ENCODE measurements at regions not wholly inside any gene's neighbourhood (a gene's known extent, or its start where the extent isn't known, plus 50 kb on each side); places are given as distances from the start of the nearest gene placed in this dataset.
"Not testable (repeated sequence)": the region's sequence is repeated elsewhere in the genome, so short reads cannot be mapped to it uniquely, and the experiment has no call there.

DNA sequence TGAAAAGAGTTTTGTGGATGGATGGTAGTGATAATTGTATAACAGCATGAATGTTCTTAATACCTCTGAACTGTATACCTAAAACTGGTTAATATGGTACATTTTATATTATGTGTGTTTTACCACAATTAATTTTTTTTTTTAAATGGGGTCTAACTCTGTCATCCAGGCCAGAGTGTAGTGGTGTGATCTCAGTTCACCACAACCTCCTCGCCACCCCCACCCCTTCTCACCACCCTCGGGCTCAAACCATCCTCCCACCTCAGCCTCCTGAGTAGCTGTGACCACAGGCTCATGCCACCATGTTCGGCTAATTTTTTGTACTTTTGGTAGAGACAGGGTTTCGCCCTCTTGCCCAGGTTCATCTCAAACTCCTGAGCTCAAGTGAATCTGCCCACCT lies 123.2 kb downstream of the CDRT15L2 start:
- no TSS peak for BruUV-seq (replicated peaks)

DNA sequence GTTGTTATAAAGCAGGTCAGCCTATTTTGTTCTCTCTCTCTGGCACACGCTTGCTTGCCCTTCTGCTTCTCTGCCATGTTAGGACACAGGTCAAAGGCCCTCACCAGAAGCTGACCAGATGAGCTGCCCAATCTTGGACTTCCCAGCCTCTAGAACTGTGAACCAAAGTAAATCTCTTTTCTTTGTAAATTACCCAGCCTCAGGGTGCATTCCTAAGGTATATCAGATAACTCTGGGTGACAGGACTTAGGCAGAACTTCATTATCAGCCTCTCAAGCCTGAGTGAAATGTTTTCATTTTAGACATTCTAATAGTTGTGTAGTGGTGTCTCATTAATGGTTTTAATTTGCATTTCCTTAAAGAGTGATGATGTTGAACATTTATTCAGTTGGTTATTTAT lies 124.3 kb downstream of the CDRT15L2 start:
- intact Hi-C loops (cut with micrococcal nuclease): no loop called here
- BruUV-seq (replicated peaks): no TSS peak
- Histone ChIP-seq H3F3A (ENCODE audit: low read length, unreplicated experiment) (no peaks in the 10 kb centered on the region), H4K20me1 (ENCODE audit: low read length) (no peaks in the 10 kb centered on the region), H3K9me2 (replicated peaks; ENCODE audit: low read length) (no peaks in the 10 kb centered on the region), H3K4me3 (ENCODE audit: low read length) (no peak overlapping the region), H3K36me3 (ENCODE audit: low read depth, low read length) (no peaks in the 10 kb centered on the region), H3K79me2 (ENCODE audit: low read length) (no peaks in the 10 kb centered on the region), H3K9me3 (ENCODE audit: low read length) (no peaks in the 10 kb centered on the region), H3K27me3 (ENCODE audit: low read length) (no peaks in the 10 kb centered on the region), H3K4me1 (ENCODE audit: insufficient read depth, low read length) (peaks cover 7% of the 10 kb centered on the region), H3K27ac (ENCODE audit: low read length) (no peak overlapping the region), H3K4me2 (ENCODE audit: low read length) (no peak overlapping the region), H3K9ac (ENCODE audit: low read length) (no peak overlapping the region), H2AFZ (ENCODE audit: low read length) (no peak overlapping the region)
- no peak for ATAC-seq
- TF ChIP-seq EZH2phosphoT487 (IDR thresholded peaks at IDR 0.05; ENCODE audit: borderline replicate concordance, low read length) (no peak), EZH2 (IDR thresholded peaks at IDR 0.05; ENCODE audit: low read length, unreplicated experiment) (no peak), CTCF (conservative IDR thresholded peaks at IDR 0.05; ENCODE audit: low read depth, low read length) (no peak)
- ChIA-PET POLR2A (ENCODE audit: unreplicated experiment) (no interaction called here), CTCF (no interaction called here)
- DNase-seq: peak; percentile 0

More for the DNA sequence above, 123.2 kb downstream of the CDRT15L2 start:
- ATAC-seq: no peak
- no peaks in the 10 kb centered on the region for H3F3A ChIP-seq (ENCODE audit: low read length, unreplicated experiment)
- peak; percentile 0 for DNase-seq
- H4K20me1 ChIP-seq (ENCODE audit: low read length): no peaks in the 10 kb centered on the region
- intact Hi-C loops (cut with micrococcal nuclease): no loop called here
- peaks cover 9% of the 10 kb centered on the region for H3K4me1 ChIP-seq (ENCODE audit: insufficient read depth, low read length)
- no peaks in the 10 kb centered on the region for H3K36me3 ChIP-seq (ENCODE audit: low read depth, low read length)
- no peaks in the 10 kb centered on the region for H3K9me2 ChIP-seq (replicated peaks; ENCODE audit: low read length)
- H3K79me2 ChIP-seq (ENCODE audit: low read length): no peaks in the 10 kb centered on the region
- H3K4me3 ChIP-seq (ENCODE audit: low read length): no peak overlapping the region
- no peaks in the 10 kb centered on the region for H3K27me3 ChIP-seq (ENCODE audit: low read length)
- no peak for TF ChIP-seq CTCF (conservative IDR thresholded peaks at IDR 0.05; ENCODE audit: low read depth, low read length)
- no peak for TF ChIP-seq EZH2 (IDR thresholded peaks at IDR 0.05; ENCODE audit: low read length, unreplicated experiment)
- TF ChIP-seq EZH2phosphoT487 (IDR thresholded peaks at IDR 0.05; ENCODE audit: borderline replicate concordance, low read length): no peak
- CTCF ChIA-PET: no interaction called here
- no peaks in the 10 kb centered on the region for H3K9me3 ChIP-seq (ENCODE audit: low read length)
- H3K27ac ChIP-seq (ENCODE audit: low read length): no peak overlapping the region
- H3K4me2 ChIP-seq (ENCODE audit: low read length): no peak overlapping the region
- H2AFZ ChIP-seq (ENCODE audit: low read length): no peak overlapping the region
- no peak overlapping the region for H3K9ac ChIP-seq (ENCODE audit: low read length)
- POLR2A ChIA-PET (ENCODE audit: unreplicated experiment): no interaction called here

DNA sequence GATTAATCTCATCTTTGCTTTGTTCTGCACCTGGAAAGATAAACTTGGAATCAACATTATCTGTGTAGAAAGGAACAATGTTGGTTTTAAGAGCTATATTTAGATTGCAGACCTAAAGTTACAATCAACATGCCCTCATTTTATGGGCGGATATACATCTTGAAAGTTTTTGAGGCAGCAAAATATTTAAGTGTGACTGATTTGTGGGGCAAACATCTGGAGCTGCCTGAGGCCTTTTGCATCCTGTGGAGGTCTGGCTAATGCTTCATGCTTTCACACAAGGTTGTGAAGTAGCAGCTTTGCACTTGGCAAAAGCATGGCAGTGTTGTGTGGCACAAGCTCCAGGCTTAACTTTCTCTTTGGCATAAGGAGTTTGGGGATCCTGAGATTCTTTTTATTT lies 125.7 kb downstream of the CDRT15L2 start:
- BruUV-seq (replicated peaks); ATAC-seq; H3K27ac ChIP-seq (ENCODE audit: low read length); H3K9ac ChIP-seq (ENCODE audit: low read length); H3K36me3 ChIP-seq (ENCODE audit: low read depth, low read length); H3K9me2 ChIP-seq (replicated peaks; ENCODE audit: low read length); H3F3A ChIP-seq (ENCODE audit: low read length, unreplicated experiment); H2AFZ ChIP-seq (ENCODE audit: low read length); H3K4me1 ChIP-seq (ENCODE audit: insufficient read depth, low read length); H3K9me3 ChIP-seq (ENCODE audit: low read length); POLR2A ChIA-PET (ENCODE audit: unreplicated experiment); CTCF ChIA-PET; H3K4me3 ChIP-seq (ENCODE audit: low read length); H3K4me2 ChIP-seq (ENCODE audit: low read length); H4K20me1 ChIP-seq (ENCODE audit: low read length); H3K27me3 ChIP-seq (ENCODE audit: low read length); intact Hi-C loops (cut with micrococcal nuclease); H3K79me2 ChIP-seq (ENCODE audit: low read length): not testable (repeated sequence)
- peak; percentile 1 for DNase-seq
